WTC11 (cell line): ENCODE measurements at regions not wholly inside any gene's neighbourhood (a gene's known extent, or its start where the extent isn't known, plus 50 kb on each side); places are given as distances from the start of the nearest gene placed in this dataset.

ENCODE experiments used
- ATAC-seq: fragments of 200-7000 bp; cut with Tn5 transposase; 2 replicates; pipeline ENCODE4 v1.10.0; 2021; ENCODE audit warnings: mild to moderate bottlenecking, moderate library complexity
- CTCF ChIA-PET: fragments of 300-600 bp; sonication (Branson Sonifier 250); formaldehyde crosslinking; loops from one replicate; lab custom pipeline; 2021; ENCODE audit warnings: antibody characterized with exemption; lab: Charles Lee
- POLR2A ChIA-PET: fragments of 350-600 bp; sonication (Branson Sonifier 250); formaldehyde crosslinking; loops from one replicate; lab custom pipeline; 2021; ENCODE audit warnings: antibody characterized with exemption; lab: Charles Lee
- DNase-seq: peaks from one replicate; pipeline ENCODE4 v3.0.0; 2021; ENCODE audit warnings: low spot score
- H3K27ac Mint-ChIP-seq: 2 replicates; pipeline ENCODE4 v1.8.0; 2021; ENCODE audit warnings: mixed read lengths
- H3K27me3 Mint-ChIP-seq: 2 replicates; pipeline ENCODE4 v1.8.0; 2021; ENCODE audit warnings: low read depth, mild to moderate bottlenecking, moderate library complexity, mixed read lengths
- H3K36me3 Mint-ChIP-seq: 2 replicates; pipeline ENCODE4 v1.8.0; 2021; ENCODE audit warnings: mixed read lengths
- H3K4me1 Mint-ChIP-seq: 2 replicates; pipeline ENCODE4 v1.8.0; 2022; ENCODE audit warnings: mixed read lengths
- H3K4me3 Mint-ChIP-seq: 2 replicates; pipeline ENCODE4 v1.8.0; 2021; ENCODE audit warnings: mild to moderate bottlenecking, moderate library complexity, mixed read lengths
- H3K9me3 Mint-ChIP-seq: 2 replicates; pipeline ENCODE4 v1.8.0; 2021; ENCODE audit warnings: mixed read lengths
- GTF2I ChIP-seq: fragments of 250-450 bp; sonication (Bioruptor Pico); conservative IDR thresholded peaks from 2 replicates; pipeline ENCODE4 v1.4.0; 2021; ENCODE audit warnings: mild to moderate bottlenecking
- HMGA2 ChIP-seq: fragments of 250-450 bp; sonication (Bioruptor Pico); IDR thresholded peaks from 2 replicates; pipeline ENCODE4 v1.4.0; 2021; ENCODE audit warnings: mild to moderate bottlenecking, moderate library complexity
- JAZF1 ChIP-seq: fragments of 250-450 bp; sonication (Bioruptor Pico); IDR thresholded peaks from 2 replicates; pipeline ENCODE4 v1.9.0; 2021; ENCODE audit warnings: moderate library complexity, mild to moderate bottlenecking, inconsistent platforms
- PRRX2 ChIP-seq: fragments of 250-450 bp; sonication (Bioruptor Pico); IDR thresholded peaks from 2 replicates; pipeline ENCODE4 v1.8.0; 2021; ENCODE audit warnings: mild to moderate bottlenecking
- SOX15 ChIP-seq: fragments of 250-450 bp; sonication (Bioruptor Pico); IDR thresholded peaks from 2 replicates; pipeline ENCODE4 v1.9.0; 2021; ENCODE audit warnings: mild to moderate bottlenecking
- ZNF121 ChIP-seq: sonication (generic); formaldehyde crosslinking; IDR thresholded peaks from 2 replicates; pipeline ENCODE4 v1.8.0; 2023; ENCODE audit warnings: missing genetic modification reagents
- ZNF263 ChIP-seq: sonication (generic); formaldehyde crosslinking; IDR thresholded peaks from 2 replicates; pipeline ENCODE4 v1.8.1; 2022; ENCODE audit warnings: low read depth, mild to moderate bottlenecking, moderate library complexity, missing genetic modification reagents
- ZNF396 ChIP-seq: fragments of 250-450 bp; sonication (Bioruptor Pico); IDR thresholded peaks from 2 replicates; pipeline ENCODE4 v1.8.0; 2021; ENCODE audit warnings: mild to moderate bottlenecking, moderate library complexity, borderline replicate concordance
- ZNF416 ChIP-seq: fragments of 250-450 bp; sonication (Bioruptor Pico); IDR thresholded peaks from 2 replicates; pipeline ENCODE4 v1.9.0; 2021; ENCODE audit warnings: mild to moderate bottlenecking, inconsistent platforms
- ZNF423 ChIP-seq: fragments of 250-450 bp; sonication (Bioruptor Pico); IDR thresholded peaks from 2 replicates; pipeline ENCODE4 v2.1.2; 2022; ENCODE audit warnings: mild to moderate bottlenecking, moderate library complexity
- TF ChIP-seq, protein P1 (sequence below): sonication (generic); formaldehyde crosslinking; IDR thresholded peaks from 2 replicates; pipeline ENCODE4 v1.8.1; 2022; ENCODE audit warnings: mild to moderate bottlenecking, missing genetic modification reagents, moderate library complexity, borderline replicate concordance
- TF ChIP-seq, protein P2 (sequence below): fragments of 250-450 bp; sonication (Bioruptor Pico); IDR thresholded peaks from 2 replicates; pipeline ENCODE4 v1.9.0; 2021; ENCODE audit warnings: mild to moderate bottlenecking, borderline replicate concordance
- TF ChIP-seq, protein P3 (sequence below): fragments of 250-450 bp; sonication (Bioruptor Pico); IDR thresholded peaks from 2 replicates; pipeline ENCODE4 v1.8.0; 2021; ENCODE audit warnings: mild to moderate bottlenecking
- TF ChIP-seq, protein P4 (sequence below): sonication (generic); formaldehyde crosslinking; IDR thresholded peaks from 2 replicates; pipeline ENCODE4 v1.8.0; 2022; ENCODE audit warnings: mild to moderate bottlenecking, missing genetic modification reagents
- TF ChIP-seq, protein P5 (sequence below): sonication (generic); formaldehyde crosslinking; IDR thresholded peaks from 2 replicates; pipeline ENCODE4 v1.8.0; 2023; ENCODE audit warnings: missing genetic modification reagents, mild to moderate bottlenecking, borderline replicate concordance
- TF ChIP-seq, protein P6 (sequence below): sonication (generic); formaldehyde crosslinking; IDR thresholded peaks from 2 replicates; pipeline ENCODE4 v1.8.0; 2022; ENCODE audit warnings: missing genetic modification reagents
- TF ChIP-seq, protein P7 (sequence below): sonication (generic); formaldehyde crosslinking; IDR thresholded peaks from 2 replicates; pipeline ENCODE4 v1.8.1; 2022; ENCODE audit warnings: low read depth, mild to moderate bottlenecking, moderate library complexity, missing genetic modification reagents, borderline replicate concordance
- TF ChIP-seq, protein P8 (sequence below): sonication (generic); formaldehyde crosslinking; IDR thresholded peaks from 2 replicates; pipeline ENCODE4 v1.8.0; 2023; ENCODE audit warnings: missing genetic modification reagents

DNA sequence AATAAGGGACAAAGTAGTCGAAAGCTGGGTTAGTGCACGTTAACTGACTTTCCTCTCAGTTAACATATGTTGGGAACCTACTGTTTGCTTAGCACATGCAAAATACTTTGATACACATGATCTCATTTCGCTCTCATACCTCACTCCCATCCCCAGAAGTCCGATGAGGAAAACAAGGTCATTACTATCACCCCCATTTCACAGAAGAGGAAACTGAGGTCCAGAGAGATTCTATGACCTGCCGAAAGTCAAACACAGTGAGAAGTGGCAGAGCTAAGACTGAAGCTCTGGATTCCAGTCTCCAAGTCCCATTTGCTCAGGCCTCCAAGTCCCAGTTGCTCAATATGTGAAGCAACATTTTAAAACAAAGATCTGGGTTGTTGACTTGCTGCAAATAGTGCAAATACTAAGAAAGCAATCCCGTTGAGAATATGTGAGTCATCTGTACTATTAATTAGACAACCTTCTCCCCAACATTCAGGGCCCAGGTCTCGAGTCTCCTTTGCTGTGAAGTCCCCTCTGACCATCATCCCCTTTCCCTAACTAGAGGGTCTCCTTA lies 170.6 kb upstream of the PWP1 start:
- DNase-seq (no peak), ATAC-seq (no peak)
- Mint-ChIP-seq H3K36me3 (no peaks in the 10 kb centered on the region), H3K27me3 (no peaks in the 10 kb centered on the region), H3K4me3 (no peak overlapping the region), H3K4me1 (peaks cover 10% of the 10 kb centered on the region), H3K27ac (no peak overlapping the region), H3K9me3 (peaks cover 4% of the 10 kb centered on the region)
- ChIA-PET CTCF (no interaction called here), POLR2A (no interaction called here)
- TF ChIP-seq, protein P1, sequence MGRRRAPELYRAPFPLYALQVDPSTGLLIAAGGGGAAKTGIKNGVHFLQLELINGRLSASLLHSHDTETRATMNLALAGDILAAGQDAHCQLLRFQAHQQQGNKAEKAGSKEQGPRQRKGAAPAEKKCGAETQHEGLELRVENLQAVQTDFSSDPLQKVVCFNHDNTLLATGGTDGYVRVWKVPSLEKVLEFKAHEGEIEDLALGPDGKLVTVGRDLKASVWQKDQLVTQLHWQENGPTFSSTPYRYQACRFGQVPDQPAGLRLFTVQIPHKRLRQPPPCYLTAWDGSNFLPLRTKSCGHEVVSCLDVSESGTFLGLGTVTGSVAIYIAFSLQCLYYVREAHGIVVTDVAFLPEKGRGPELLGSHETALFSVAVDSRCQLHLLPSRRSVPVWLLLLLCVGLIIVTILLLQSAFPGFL (CRISPR knock-in tag): no peak
- TF ChIP-seq SOX15 (CRISPR knock-in tag) (no peak), ZNF423 (CRISPR knock-in tag) (no peak), JAZF1 (CRISPR knock-in tag) (no peak), ZNF263 (CRISPR knock-in tag) (no peak), GTF2I (CRISPR knock-in tag) (no peak), ZNF416 (no peak), ZNF121 (no peak), ZNF396 (no peak), PRRX2 (no peak), HMGA2 (CRISPR knock-in tag) (no peak)
- TF ChIP-seq, protein P2, sequence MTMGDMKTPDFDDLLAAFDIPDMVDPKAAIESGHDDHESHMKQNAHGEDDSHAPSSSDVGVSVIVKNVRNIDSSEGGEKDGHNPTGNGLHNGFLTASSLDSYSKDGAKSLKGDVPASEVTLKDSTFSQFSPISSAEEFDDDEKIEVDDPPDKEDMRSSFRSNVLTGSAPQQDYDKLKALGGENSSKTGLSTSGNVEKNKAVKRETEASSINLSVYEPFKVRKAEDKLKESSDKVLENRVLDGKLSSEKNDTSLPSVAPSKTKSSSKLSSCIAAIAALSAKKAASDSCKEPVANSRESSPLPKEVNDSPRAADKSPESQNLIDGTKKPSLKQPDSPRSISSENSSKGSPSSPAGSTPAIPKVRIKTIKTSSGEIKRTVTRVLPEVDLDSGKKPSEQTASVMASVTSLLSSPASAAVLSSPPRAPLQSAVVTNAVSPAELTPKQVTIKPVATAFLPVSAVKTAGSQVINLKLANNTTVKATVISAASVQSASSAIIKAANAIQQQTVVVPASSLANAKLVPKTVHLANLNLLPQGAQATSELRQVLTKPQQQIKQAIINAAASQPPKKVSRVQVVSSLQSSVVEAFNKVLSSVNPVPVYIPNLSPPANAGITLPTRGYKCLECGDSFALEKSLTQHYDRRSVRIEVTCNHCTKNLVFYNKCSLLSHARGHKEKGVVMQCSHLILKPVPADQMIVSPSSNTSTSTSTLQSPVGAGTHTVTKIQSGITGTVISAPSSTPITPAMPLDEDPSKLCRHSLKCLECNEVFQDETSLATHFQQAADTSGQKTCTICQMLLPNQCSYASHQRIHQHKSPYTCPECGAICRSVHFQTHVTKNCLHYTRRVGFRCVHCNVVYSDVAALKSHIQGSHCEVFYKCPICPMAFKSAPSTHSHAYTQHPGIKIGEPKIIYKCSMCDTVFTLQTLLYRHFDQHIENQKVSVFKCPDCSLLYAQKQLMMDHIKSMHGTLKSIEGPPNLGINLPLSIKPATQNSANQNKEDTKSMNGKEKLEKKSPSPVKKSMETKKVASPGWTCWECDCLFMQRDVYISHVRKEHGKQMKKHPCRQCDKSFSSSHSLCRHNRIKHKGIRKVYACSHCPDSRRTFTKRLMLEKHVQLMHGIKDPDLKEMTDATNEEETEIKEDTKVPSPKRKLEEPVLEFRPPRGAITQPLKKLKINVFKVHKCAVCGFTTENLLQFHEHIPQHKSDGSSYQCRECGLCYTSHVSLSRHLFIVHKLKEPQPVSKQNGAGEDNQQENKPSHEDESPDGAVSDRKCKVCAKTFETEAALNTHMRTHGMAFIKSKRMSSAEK (CRISPR knock-in tag): no peak
- TF ChIP-seq, protein P3, sequence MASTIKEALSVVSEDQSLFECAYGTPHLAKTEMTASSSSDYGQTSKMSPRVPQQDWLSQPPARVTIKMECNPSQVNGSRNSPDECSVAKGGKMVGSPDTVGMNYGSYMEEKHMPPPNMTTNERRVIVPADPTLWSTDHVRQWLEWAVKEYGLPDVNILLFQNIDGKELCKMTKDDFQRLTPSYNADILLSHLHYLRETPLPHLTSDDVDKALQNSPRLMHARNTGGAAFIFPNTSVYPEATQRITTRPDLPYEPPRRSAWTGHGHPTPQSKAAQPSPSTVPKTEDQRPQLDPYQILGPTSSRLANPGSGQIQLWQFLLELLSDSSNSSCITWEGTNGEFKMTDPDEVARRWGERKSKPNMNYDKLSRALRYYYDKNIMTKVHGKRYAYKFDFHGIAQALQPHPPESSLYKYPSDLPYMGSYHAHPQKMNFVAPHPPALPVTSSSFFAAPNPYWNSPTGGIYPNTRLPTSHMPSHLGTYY (CRISPR knock-in tag): no peak
- TF ChIP-seq, protein P4, sequence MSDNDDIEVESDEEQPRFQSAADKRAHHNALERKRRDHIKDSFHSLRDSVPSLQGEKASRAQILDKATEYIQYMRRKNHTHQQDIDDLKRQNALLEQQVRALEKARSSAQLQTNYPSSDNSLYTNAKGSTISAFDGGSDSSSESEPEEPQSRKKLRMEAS (CRISPR knock-in tag): no peak
- TF ChIP-seq, protein P5, sequence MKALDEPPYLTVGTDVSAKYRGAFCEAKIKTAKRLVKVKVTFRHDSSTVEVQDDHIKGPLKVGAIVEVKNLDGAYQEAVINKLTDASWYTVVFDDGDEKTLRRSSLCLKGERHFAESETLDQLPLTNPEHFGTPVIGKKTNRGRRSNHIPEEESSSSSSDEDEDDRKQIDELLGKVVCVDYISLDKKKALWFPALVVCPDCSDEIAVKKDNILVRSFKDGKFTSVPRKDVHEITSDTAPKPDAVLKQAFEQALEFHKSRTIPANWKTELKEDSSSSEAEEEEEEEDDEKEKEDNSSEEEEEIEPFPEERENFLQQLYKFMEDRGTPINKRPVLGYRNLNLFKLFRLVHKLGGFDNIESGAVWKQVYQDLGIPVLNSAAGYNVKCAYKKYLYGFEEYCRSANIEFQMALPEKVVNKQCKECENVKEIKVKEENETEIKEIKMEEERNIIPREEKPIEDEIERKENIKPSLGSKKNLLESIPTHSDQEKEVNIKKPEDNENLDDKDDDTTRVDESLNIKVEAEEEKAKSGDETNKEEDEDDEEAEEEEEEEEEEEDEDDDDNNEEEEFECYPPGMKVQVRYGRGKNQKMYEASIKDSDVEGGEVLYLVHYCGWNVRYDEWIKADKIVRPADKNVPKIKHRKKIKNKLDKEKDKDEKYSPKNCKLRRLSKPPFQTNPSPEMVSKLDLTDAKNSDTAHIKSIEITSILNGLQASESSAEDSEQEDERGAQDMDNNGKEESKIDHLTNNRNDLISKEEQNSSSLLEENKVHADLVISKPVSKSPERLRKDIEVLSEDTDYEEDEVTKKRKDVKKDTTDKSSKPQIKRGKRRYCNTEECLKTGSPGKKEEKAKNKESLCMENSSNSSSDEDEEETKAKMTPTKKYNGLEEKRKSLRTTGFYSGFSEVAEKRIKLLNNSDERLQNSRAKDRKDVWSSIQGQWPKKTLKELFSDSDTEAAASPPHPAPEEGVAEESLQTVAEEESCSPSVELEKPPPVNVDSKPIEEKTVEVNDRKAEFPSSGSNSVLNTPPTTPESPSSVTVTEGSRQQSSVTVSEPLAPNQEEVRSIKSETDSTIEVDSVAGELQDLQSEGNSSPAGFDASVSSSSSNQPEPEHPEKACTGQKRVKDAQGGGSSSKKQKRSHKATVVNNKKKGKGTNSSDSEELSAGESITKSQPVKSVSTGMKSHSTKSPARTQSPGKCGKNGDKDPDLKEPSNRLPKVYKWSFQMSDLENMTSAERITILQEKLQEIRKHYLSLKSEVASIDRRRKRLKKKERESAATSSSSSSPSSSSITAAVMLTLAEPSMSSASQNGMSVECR (CRISPR knock-in tag): no peak
- TF ChIP-seq, protein P6, sequence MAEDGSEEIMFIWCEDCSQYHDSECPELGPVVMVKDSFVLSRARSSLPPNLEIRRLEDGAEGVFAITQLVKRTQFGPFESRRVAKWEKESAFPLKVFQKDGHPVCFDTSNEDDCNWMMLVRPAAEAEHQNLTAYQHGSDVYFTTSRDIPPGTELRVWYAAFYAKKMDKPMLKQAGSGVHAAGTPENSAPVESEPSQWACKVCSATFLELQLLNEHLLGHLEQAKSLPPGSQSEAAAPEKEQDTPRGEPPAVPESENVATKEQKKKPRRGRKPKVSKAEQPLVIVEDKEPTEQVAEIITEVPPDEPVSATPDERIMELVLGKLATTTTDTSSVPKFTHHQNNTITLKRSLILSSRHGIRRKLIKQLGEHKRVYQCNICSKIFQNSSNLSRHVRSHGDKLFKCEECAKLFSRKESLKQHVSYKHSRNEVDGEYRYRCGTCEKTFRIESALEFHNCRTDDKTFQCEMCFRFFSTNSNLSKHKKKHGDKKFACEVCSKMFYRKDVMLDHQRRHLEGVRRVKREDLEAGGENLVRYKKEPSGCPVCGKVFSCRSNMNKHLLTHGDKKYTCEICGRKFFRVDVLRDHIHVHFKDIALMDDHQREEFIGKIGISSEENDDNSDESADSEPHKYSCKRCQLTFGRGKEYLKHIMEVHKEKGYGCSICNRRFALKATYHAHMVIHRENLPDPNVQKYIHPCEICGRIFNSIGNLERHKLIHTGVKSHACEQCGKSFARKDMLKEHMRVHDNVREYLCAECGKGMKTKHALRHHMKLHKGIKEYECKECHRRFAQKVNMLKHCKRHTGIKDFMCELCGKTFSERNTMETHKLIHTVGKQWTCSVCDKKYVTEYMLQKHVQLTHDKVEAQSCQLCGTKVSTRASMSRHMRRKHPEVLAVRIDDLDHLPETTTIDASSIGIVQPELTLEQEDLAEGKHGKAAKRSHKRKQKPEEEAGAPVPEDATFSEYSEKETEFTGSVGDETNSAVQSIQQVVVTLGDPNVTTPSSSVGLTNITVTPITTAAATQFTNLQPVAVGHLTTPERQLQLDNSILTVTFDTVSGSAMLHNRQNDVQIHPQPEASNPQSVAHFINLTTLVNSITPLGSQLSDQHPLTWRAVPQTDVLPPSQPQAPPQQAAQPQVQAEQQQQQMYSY: no peak
- TF ChIP-seq, protein P7, sequence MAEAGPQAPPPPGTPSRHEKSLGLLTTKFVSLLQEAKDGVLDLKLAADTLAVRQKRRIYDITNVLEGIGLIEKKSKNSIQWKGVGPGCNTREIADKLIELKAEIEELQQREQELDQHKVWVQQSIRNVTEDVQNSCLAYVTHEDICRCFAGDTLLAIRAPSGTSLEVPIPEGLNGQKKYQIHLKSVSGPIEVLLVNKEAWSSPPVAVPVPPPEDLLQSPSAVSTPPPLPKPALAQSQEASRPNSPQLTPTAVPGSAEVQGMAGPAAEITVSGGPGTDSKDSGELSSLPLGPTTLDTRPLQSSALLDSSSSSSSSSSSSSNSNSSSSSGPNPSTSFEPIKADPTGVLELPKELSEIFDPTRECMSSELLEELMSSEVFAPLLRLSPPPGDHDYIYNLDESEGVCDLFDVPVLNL: no peak
- TF ChIP-seq, protein P8, sequence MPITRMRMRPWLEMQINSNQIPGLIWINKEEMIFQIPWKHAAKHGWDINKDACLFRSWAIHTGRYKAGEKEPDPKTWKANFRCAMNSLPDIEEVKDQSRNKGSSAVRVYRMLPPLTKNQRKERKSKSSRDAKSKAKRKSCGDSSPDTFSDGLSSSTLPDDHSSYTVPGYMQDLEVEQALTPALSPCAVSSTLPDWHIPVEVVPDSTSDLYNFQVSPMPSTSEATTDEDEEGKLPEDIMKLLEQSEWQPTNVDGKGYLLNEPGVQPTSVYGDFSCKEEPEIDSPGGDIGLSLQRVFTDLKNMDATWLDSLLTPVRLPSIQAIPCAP (CRISPR knock-in tag): no peak
